DND-41 (cell line): ENCODE measurements at regions not wholly inside any gene's neighbourhood (a gene's known extent, or its start where the extent isn't known, plus 50 kb on each side); places are given as distances from the start of the nearest gene placed in this dataset.

Experiments used
- ATAC-seq: fragments of 200-7000 bp; cut with Tn5 transposase; 3 replicates; pipeline ENCODE4 v1.9.1; 2021; ENCODE audit warnings: low read depth; ENCODE audit not compliant: insufficient read depth
- DNase-seq: peaks from one replicate; pipeline ENCODE4 v3.0.0-alpha.2; 2020
- H2AFZ ChIP-seq: 2 replicates; pipeline ENCODE4 v1.6.0; 2012; ENCODE audit warnings: low read depth, low read length
- H3K27ac ChIP-seq: 2 replicates; pipeline ENCODE4 v1.5.1; 2012; ENCODE audit warnings: low read length, inconsistent platforms
- H3K27me3 ChIP-seq: fragments of 200-600 bp; sonication (generic); 2 replicates; pipeline ENCODE4 v1.6.0; 2012; ENCODE audit warnings: low read length, mild to moderate bottlenecking, inconsistent platforms; ENCODE audit not compliant: insufficient read depth, poor library complexity
- H3K36me3 ChIP-seq: 2 replicates; pipeline ENCODE4 v1.5.1; 2012; ENCODE audit warnings: low read length, inconsistent platforms; ENCODE audit not compliant: insufficient read depth
- H3K4me1 ChIP-seq: 2 replicates; pipeline ENCODE4 v1.5.1; 2012; ENCODE audit warnings: mild to moderate bottlenecking, low read length; ENCODE audit not compliant: insufficient read depth
- H3K4me2 ChIP-seq: 2 replicates; pipeline ENCODE4 v1.6.0; 2012; ENCODE audit warnings: mild to moderate bottlenecking, moderate library complexity, low read length, inconsistent platforms; ENCODE audit not compliant: insufficient read depth
- H3K4me3 ChIP-seq, 2 experiments: fragments of 200-600 bp in 1 of 2; shearing (Covaris generic) in 1 of 2; 2 replicates each; pipeline ENCODE4 v1.5.1; 2012 to 2016; ENCODE audit warnings: inconsistent platforms in 2 of 2, low read length in 2 of 2, mild to moderate bottlenecking in 2 of 2, low read depth in 1 of 2, moderate library complexity in 1 of 2
- H3K79me2 ChIP-seq: 2 replicates; pipeline ENCODE4 v1.6.0; 2012; ENCODE audit warnings: low read length, inconsistent platforms; ENCODE audit not compliant: insufficient read depth
- H3K9ac ChIP-seq: 2 replicates; pipeline ENCODE4 v1.6.0; 2012; ENCODE audit warnings: low read depth, mild to moderate bottlenecking, inconsistent platforms, low read length, moderate library complexity
- H3K9me3 ChIP-seq: 2 replicates; pipeline ENCODE4 v1.5.1; 2012; ENCODE audit warnings: low read length, moderate library complexity, mild to moderate bottlenecking, inconsistent platforms; ENCODE audit not compliant: insufficient read depth, severe bottlenecking
- H4K20me1 ChIP-seq: 2 replicates; pipeline ENCODE4 v1.6.0; 2012; ENCODE audit warnings: low read length; ENCODE audit not compliant: insufficient read depth
- CTCF ChIP-seq: IDR thresholded peaks from 2 replicates; pipeline ENCODE4 v1.5.1; 2012; ENCODE audit warnings: borderline replicate concordance, low read length, moderate library complexity, mild to moderate bottlenecking; ENCODE audit not compliant: poor library complexity, severe bottlenecking; ENCODE audit errors: extremely low read depth
- EZH2 ChIP-seq: IDR thresholded peaks from 3 replicates; pipeline ENCODE4 v1.6.1; 2012; ENCODE audit warnings: borderline replicate concordance, low read depth, mild to moderate bottlenecking, moderate library complexity, low read length, inconsistent platforms; ENCODE audit not compliant: severe bottlenecking

GRCh38 chr1:29497395-29498125 lies 261.2 kb downstream of the PTPRU start:
- Histone ChIP-seq H3K4me2 (no peak overlapping the region), H2AFZ (no peak overlapping the region), H3K4me3 (no peak overlapping the region), H3K4me1 (no peaks in the 10 kb centered on the region), H3K36me3 (no peaks in the 10 kb centered on the region), H3K27me3 (no peaks in the 10 kb centered on the region), H3K79me2 (no peaks in the 10 kb centered on the region), H3K9me3 (peaks cover 5% of the 10 kb centered on the region), H4K20me1 (no peaks in the 10 kb centered on the region), H3K9ac (no peak overlapping the region), H3K27ac (no peak overlapping the region)
- no peak for TF ChIP-seq EZH2
- no peak for DNase-seq
- no peak for ATAC-seq

- H3K9ac ChIP-seq: no peak overlapping the region
- H3K4me1 ChIP-seq: no peaks in the 10 kb centered on the region
- no peak overlapping the region for H3K4me2 ChIP-seq
- ATAC-seq: no peak
- no peak for DNase-seq
- no peaks in the 10 kb centered on the region for H3K36me3 ChIP-seq
- peaks cover 5% of the 10 kb centered on the region for H3K9me3 ChIP-seq
- no peaks in the 10 kb centered on the region for H4K20me1 ChIP-seq
- H3K79me2 ChIP-seq: no peaks in the 10 kb centered on the region
- H3K4me3 ChIP-seq: no peak overlapping the region
- TF ChIP-seq EZH2 (no peak), CTCF (no peak)
- H3K27ac ChIP-seq: no peak overlapping the region
- H2AFZ ChIP-seq: no peak overlapping the region
- no peaks in the 10 kb centered on the region for H3K27me3 ChIP-seq
Measured at GRCh38 chr1:29496701-29497100, 260.4 kb downstream of the PTPRU start.

- no peak overlapping the region for H3K27ac ChIP-seq
- TF ChIP-seq EZH2: no peak
- no peak for TF ChIP-seq CTCF
- H3K9me3 ChIP-seq: no peaks in the 10 kb centered on the region
- ATAC-seq (no peak), DNase-seq (no peak)
- no peak overlapping the region for H2AFZ ChIP-seq
- no peaks in the 10 kb centered on the region for H3K4me1 ChIP-seq
- no peak overlapping the region for H3K4me3 ChIP-seq
- no peaks in the 10 kb centered on the region for H4K20me1 ChIP-seq
- no peaks in the 10 kb centered on the region for H3K79me2 ChIP-seq
- H3K27me3 ChIP-seq: no peaks in the 10 kb centered on the region
- no peaks in the 10 kb centered on the region for H3K36me3 ChIP-seq
- no peak overlapping the region for H3K4me2 ChIP-seq
- no peak overlapping the region for H3K9ac ChIP-seq
Measured at GRCh38 chr1:29490204-29490934, 254.0 kb downstream of the PTPRU start.

- Histone ChIP-seq H3K27me3 (no peaks in the 10 kb centered on the region), H2AFZ (no peak overlapping the region), H3K9me3 (no peaks in the 10 kb centered on the region), H3K4me2 (no peak overlapping the region), H3K36me3 (no peaks in the 10 kb centered on the region), H3K9ac (no peak overlapping the region), H3K27ac (no peak overlapping the region), H3K79me2 (no peaks in the 10 kb centered on the region), H4K20me1 (no peaks in the 10 kb centered on the region), H3K4me3 (no peak overlapping the region), H3K4me1 (no peaks in the 10 kb centered on the region)
- no peak for ATAC-seq
- no peak for TF ChIP-seq EZH2
- TF ChIP-seq CTCF: no peak
- no peak for DNase-seq
Measured at GRCh38 chr1:29489471-29489870, 253.1 kb downstream of the PTPRU start.
